ENCODE measurements at regions not wholly inside any gene's neighbourhood (a gene's known extent, or its start where the extent isn't known, plus 50 kb on each side); places are given as distances from the start of the nearest gene placed in this dataset.

DNA sequence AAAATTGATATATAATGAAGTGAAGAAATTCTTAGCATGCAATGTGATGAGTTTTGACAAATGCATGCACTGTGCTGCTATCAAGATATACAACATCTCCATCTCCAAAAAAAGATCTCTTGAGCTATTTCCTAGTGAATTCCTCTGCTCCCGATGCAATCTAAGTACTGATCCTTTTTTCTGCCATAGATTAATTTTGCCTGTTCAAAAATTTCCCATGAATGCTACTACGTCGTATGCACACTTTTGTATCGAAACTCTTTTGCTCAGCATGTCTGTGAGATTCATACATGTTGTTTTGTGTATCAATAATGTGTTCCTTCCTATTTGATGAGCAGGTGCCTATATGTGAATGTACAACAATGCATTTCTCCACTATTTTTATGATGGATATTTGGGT, 647.4 kb downstream of the MTRR start:
- CTCF ChIA-PET, result no interaction called here
- in situ Hi-C loops (cut with MboI), result no loop called here

More for the DNA sequence above, 647.4 kb downstream of the MTRR start:
- ChIA-PET SMC1A (ENCODE audit: uncharacterized antibody, unreplicated experiment) (no interaction called here), RAD21 (ENCODE audit: unreplicated experiment) (no interaction called here), POLR2A (interaction anchor here (0.6 kb wide), 1 partner anchor 725 kb away, joined by 5 read pairs; no protein-coding TSS in a partner anchor)
- DNase-seq (ENCODE audit: low read depth, low spot score), result no peak
- no peak for ATAC-seq
- no TSS peak for BruUV-seq (replicated peaks)
- H3K27me3 ChIP-seq (replicated peaks in 1 of 2; ENCODE audit: control insufficient read depth in 2 of 2, insufficient read depth in 2 of 2, low read length in 1 of 2), result no peaks in the 10 kb centered on the region
- no peak overlapping the region for H3K9ac ChIP-seq (ENCODE audit: control insufficient read depth, insufficient read depth, low read length)
- no peak for FAIRE-seq
- no peaks in the 10 kb centered on the region for H3K4me1 ChIP-seq (ENCODE audit: control insufficient read depth, insufficient read depth, low read length)
- H3K27ac ChIP-seq (ENCODE audit: control insufficient read depth, insufficient read depth), result no peak overlapping the region
- intact Hi-C loops (cut with micrococcal nuclease; ENCODE audit: unreplicated experiment), result no loop called here
- H2AFZ ChIP-seq (ENCODE audit: control insufficient read depth, low read depth, low read length), result no peak overlapping the region
- no peak overlapping the region for H3K4me3 ChIP-seq
- TF ChIP-seq POU2F2 (IDR thresholded peaks at IDR 0.05; ENCODE audit: borderline replicate concordance, low read depth, low read length) (no peak), PKNOX1 (IDR thresholded peaks at IDR 0.05) (no peak), RELB (IDR thresholded peaks at IDR 0.05; ENCODE audit: low read depth) (no peak)
- H4K20me1 ChIP-seq (ENCODE audit: control insufficient read depth, insufficient read depth), result no peaks in the 10 kb centered on the region
- H3K9me3 ChIP-seq (replicated peaks; ENCODE audit: control insufficient read depth, insufficient read depth, low read length), result no peaks in the 10 kb centered on the region
- WGBS (ENCODE audit: insufficient coverage, insufficient replicate concordance, low lambda C conversion rate, missing lambda C conversion rate), result 47% methylated on average over 4 of the region's 4 CpGs
- H3K79me2 ChIP-seq (ENCODE audit: control insufficient read depth, insufficient read depth, low read length), result no peaks in the 10 kb centered on the region
- no peaks in the 10 kb centered on the region for H3K36me3 ChIP-seq (ENCODE audit: control insufficient read depth in 2 of 2, insufficient read depth in 2 of 2, low read length in 1 of 2)
- no peak overlapping the region for H3K4me2 ChIP-seq (ENCODE audit: control insufficient read depth, insufficient read depth)

All from GM12878 (cell line).